ENCODE measurements at regions not wholly inside any gene's neighbourhood (a gene's known extent, or its start where the extent isn't known, plus 50 kb on each side); places are given as distances from the start of the nearest gene placed in this dataset.

DNA sequence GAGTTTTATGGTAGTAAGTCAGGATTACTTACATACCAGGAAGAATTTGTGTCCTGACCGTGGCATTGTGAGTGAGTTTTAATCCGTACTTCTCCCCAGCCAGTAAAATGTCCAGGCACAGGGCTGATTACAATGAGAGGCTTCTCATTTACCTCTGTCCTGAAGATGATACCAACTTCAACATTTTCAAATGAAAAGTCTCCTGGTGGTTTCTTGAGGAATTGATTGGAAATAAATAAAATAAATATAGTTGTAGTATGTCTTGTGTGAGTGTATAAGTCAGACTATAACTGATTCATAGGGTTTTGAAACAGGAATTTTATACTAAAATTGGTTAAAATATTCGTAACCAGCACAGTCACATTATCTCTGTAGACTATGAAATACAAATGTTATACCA is 382.5 kb downstream of the ETS1 start:
- TF ChIP-seq MYC (IDR thresholded peaks at IDR 0.05; ENCODE audit: low read depth, low read length) = no peak
- TF ChIP-seq, protein P1, sequence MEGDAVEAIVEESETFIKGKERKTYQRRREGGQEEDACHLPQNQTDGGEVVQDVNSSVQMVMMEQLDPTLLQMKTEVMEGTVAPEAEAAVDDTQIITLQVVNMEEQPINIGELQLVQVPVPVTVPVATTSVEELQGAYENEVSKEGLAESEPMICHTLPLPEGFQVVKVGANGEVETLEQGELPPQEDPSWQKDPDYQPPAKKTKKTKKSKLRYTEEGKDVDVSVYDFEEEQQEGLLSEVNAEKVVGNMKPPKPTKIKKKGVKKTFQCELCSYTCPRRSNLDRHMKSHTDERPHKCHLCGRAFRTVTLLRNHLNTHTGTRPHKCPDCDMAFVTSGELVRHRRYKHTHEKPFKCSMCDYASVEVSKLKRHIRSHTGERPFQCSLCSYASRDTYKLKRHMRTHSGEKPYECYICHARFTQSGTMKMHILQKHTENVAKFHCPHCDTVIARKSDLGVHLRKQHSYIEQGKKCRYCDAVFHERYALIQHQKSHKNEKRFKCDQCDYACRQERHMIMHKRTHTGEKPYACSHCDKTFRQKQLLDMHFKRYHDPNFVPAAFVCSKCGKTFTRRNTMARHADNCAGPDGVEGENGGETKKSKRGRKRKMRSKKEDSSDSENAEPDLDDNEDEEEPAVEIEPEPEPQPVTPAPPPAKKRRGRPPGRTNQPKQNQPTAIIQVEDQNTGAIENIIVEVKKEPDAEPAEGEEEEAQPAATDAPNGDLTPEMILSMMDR (IDR thresholded peaks at IDR 0.05; ENCODE audit: extremely low read depth in 1 of 2, insufficient read depth in 1 of 2, low read depth in 1 of 2, low read length in 2 of 2) = no peak
- no peak for TF ChIP-seq JUN (IDR thresholded peaks at IDR 0.05; ENCODE audit: borderline replicate concordance, insufficient read depth, insufficient read length, low read depth)
- TF ChIP-seq POLR2A (IDR thresholded peaks at IDR 0.05; ENCODE audit: low read depth, low read length) = no peak
- Histone ChIP-seq H3K4me2 (ENCODE audit: insufficient read depth, low read length) (no peak overlapping the region), H3K9me1 (replicated peaks; ENCODE audit: control insufficient read depth, extremely low read depth, insufficient read depth, low read length) (no peaks in the 10 kb centered on the region), H3K27me3 (ENCODE audit: control insufficient read depth in 2 of 2, insufficient read depth in 2 of 2, low read length in 2 of 2) (no peaks in the 10 kb centered on the region), H3K36me3 (ENCODE audit: control insufficient read depth in 2 of 2, extremely low read depth in 1 of 2, insufficient read depth in 2 of 2, low read length in 2 of 2) (no peaks in the 10 kb centered on the region), H3K4me3 (replicated peaks in 1 of 3; ENCODE audit: insufficient read depth in 1 of 3, low read depth in 1 of 3, low read length in 3 of 3) (no peak overlapping the region), H3K9me3 (replicated peaks; ENCODE audit: control insufficient read depth, insufficient read depth, low read length) (no peaks in the 10 kb centered on the region), H2AFZ (ENCODE audit: low read depth, low read length) (no peak overlapping the region), H3K4me1 (ENCODE audit: control insufficient read depth, extremely low read depth, insufficient read depth, low read length) (peaks cover 35% of the 10 kb centered on the region), H3K27ac (ENCODE audit: insufficient read depth, low read depth, low read length) (no peak overlapping the region), H4K20me1 (replicated peaks; ENCODE audit: control insufficient read depth, extremely low read depth, insufficient read depth, low read length) (no peaks in the 10 kb centered on the region), H3K79me2 (ENCODE audit: control insufficient read depth, insufficient read depth, low read length) (no peaks in the 10 kb centered on the region), H3K9ac (replicated peaks; ENCODE audit: extremely low read depth, insufficient read depth, low read length) (no peak overlapping the region)
- no TSS peak for BruUV-seq (replicated peaks)
- intact Hi-C loops (cut with micrococcal nuclease) = no loop called here
- FAIRE-seq (no peak), DNase-seq (ENCODE audit: low read depth, low spot score) (no peak)
- ChIA-PET POLR2A (no interaction called here), CTCF (interaction anchor here (0.6 kb wide), 1 partner anchor 427 kb away, joined by 3 read pairs; no protein-coding TSS in a partner anchor)
- dilution Hi-C loops (cut with MboI; ENCODE audit: extremely low pct_ligation_motif_present, low sequenced_read_pairs) = no loop called here

DNA sequence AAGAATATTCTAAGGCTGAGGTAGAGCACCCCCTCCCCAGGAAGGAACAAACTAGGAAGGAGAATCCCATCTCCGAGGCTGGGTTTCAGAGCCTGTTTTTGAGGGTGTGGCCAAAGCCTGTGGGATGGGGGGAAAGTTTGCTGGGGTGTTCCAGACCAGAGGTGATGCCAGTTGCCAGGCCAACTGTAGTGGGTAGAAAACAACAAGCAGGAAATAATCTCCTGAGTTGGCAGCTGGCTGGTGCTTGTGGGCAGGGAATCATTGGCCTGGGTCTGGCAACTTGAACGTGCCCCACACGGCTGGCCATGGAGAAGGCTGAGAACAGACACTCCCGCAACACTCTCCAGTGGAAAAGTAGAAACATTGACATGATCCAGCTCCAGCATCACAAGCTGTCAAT is 385.6 kb downstream of the ETS1 start:
- H3K36me3 ChIP-seq (ENCODE audit: control insufficient read depth in 2 of 2, extremely low read depth in 1 of 2, insufficient read depth in 2 of 2, low read length in 2 of 2) = no peaks in the 10 kb centered on the region
- DNase-seq (ENCODE audit: low read depth, low spot score) = no peak
- H2AFZ ChIP-seq (ENCODE audit: low read depth, low read length) = no peak overlapping the region
- no peaks in the 10 kb centered on the region for H4K20me1 ChIP-seq (replicated peaks; ENCODE audit: control insufficient read depth, extremely low read depth, insufficient read depth, low read length)
- TF ChIP-seq FOS (IDR thresholded peaks at IDR 0.05; ENCODE audit: borderline replicate concordance, insufficient read depth, low read length) = no peak
- ChIA-PET POLR2A (no interaction called here), CTCF (no interaction called here)
- no peaks in the 10 kb centered on the region for H3K79me2 ChIP-seq (ENCODE audit: control insufficient read depth, insufficient read depth, low read length)
- intact Hi-C loops (cut with micrococcal nuclease) (no loop called here), dilution Hi-C loops (cut with MboI; ENCODE audit: extremely low pct_ligation_motif_present, low sequenced_read_pairs) (no loop called here)
- no peaks in the 10 kb centered on the region for H3K9me3 ChIP-seq (replicated peaks; ENCODE audit: control insufficient read depth, insufficient read depth, low read length)
- H3K9ac ChIP-seq (replicated peaks; ENCODE audit: extremely low read depth, insufficient read depth, low read length) = no peak overlapping the region
- FAIRE-seq = no peak
- no peaks in the 10 kb centered on the region for H3K27me3 ChIP-seq (ENCODE audit: control insufficient read depth in 2 of 2, insufficient read depth in 2 of 2, low read length in 2 of 2)
- H3K27ac ChIP-seq (ENCODE audit: insufficient read depth, low read depth, low read length) = no peak overlapping the region
- no peaks in the 10 kb centered on the region for H3K9me1 ChIP-seq (replicated peaks; ENCODE audit: control insufficient read depth, extremely low read depth, insufficient read depth, low read length)
- H3K4me2 ChIP-seq (ENCODE audit: insufficient read depth, low read length) = no peak overlapping the region
- no TSS peak for BruUV-seq (replicated peaks)
- H3K4me1 ChIP-seq (ENCODE audit: control insufficient read depth, extremely low read depth, insufficient read depth, low read length) = peaks cover 5% of the 10 kb centered on the region
- H3K4me3 ChIP-seq (replicated peaks in 1 of 3; ENCODE audit: insufficient read depth in 1 of 3, low read depth in 1 of 3, low read length in 3 of 3) = no peak overlapping the region

All from endothelial cell of umbilical vein (primary cell).